ENCODE measurements at regions not wholly inside any gene's neighbourhood (a gene's known extent, or its start where the extent isn't known, plus 50 kb on each side); places are given as distances from the start of the nearest gene placed in this dataset.

GRCh38 chr12:128083132-128083729 is 183.7 kb upstream of the TMEM132C start:
- DNase-seq: no peak

GRCh38 chr12:128088926-128089325 is 178.0 kb upstream of the TMEM132C start:
- H3K36me3 ChIP-seq: no peaks in the 10 kb centered on the region
- intact Hi-C loops (cut with DNase I): no loop called here
- H3K4me1 ChIP-seq: no peaks in the 10 kb centered on the region
- H3K27me3 ChIP-seq: no peaks in the 10 kb centered on the region
- no peak for TF ChIP-seq CTCF (IDR thresholded peaks at IDR 0.05)
- TF ChIP-seq POLR2A (IDR thresholded peaks at IDR 0.05): no peak
- H3K27ac ChIP-seq: no peak overlapping the region
- H3K4me3 ChIP-seq: no peak overlapping the region
- H3K9me3 ChIP-seq: no peaks in the 10 kb centered on the region
- ATAC-seq (no peak), DNase-seq (no peak)

More at GRCh38 chr12:128083132-128083729, 183.7 kb upstream of the TMEM132C start:
- Histone ChIP-seq H3K4me1 (no peaks in the 10 kb centered on the region), H3K36me3 (no peaks in the 10 kb centered on the region), H3K4me3 (no peak overlapping the region), H3K27ac (no peak overlapping the region), H3K27me3 (no peaks in the 10 kb centered on the region), H3K9me3 (no peaks in the 10 kb centered on the region)
- TF ChIP-seq POLR2A (IDR thresholded peaks at IDR 0.05): no peak
- no peak for TF ChIP-seq CTCF (IDR thresholded peaks at IDR 0.05)
- WGBS (ENCODE audit: insufficient coverage, low coverage, low lambda C conversion rate, missing lambda C conversion rate): 71% methylated on average over 7 of the region's 7 CpGs
- intact Hi-C loops (cut with DNase I): no loop called here
- no peak for ATAC-seq

- H3K4me3 ChIP-seq: no peak overlapping the region
- no peaks in the 10 kb centered on the region for H3K4me1 ChIP-seq
- intact Hi-C loops (cut with DNase I): no loop called here
- H3K27me3 ChIP-seq: no peaks in the 10 kb centered on the region
- no peaks in the 10 kb centered on the region for H3K36me3 ChIP-seq
- no peak overlapping the region for H3K27ac ChIP-seq
- no peak for ATAC-seq
- H3K9me3 ChIP-seq: no peaks in the 10 kb centered on the region
- DNase-seq: no peak
- 71% methylated on average over 6 of the region's 6 CpGs for WGBS (ENCODE audit: insufficient coverage, low coverage, low lambda C conversion rate, missing lambda C conversion rate)
- no peak for TF ChIP-seq POLR2A (IDR thresholded peaks at IDR 0.05)
- TF ChIP-seq CTCF (IDR thresholded peaks at IDR 0.05): no peak
These were observed 177.0 kb upstream of the TMEM132C start for GRCh38 chr12:128089961-128090360.

GRCh38 chr12:128091101-128091720 is 175.8 kb upstream of the TMEM132C start:
- Histone ChIP-seq H3K27ac (no peak overlapping the region), H3K4me3 (no peak overlapping the region), H3K36me3 (no peaks in the 10 kb centered on the region), H3K4me1 (no peaks in the 10 kb centered on the region), H3K9me3 (no peaks in the 10 kb centered on the region), H3K27me3 (no peaks in the 10 kb centered on the region)
- intact Hi-C loops (cut with DNase I): no loop called here
- WGBS (ENCODE audit: insufficient coverage, low coverage, low lambda C conversion rate, missing lambda C conversion rate): 31% methylated on average over 12 of the region's 13 CpGs
- TF ChIP-seq CTCF (IDR thresholded peaks at IDR 0.05): no peak
- no peak for TF ChIP-seq POLR2A (IDR thresholded peaks at IDR 0.05)
- ATAC-seq (no peak), DNase-seq (no peak)
